ENCODE measurements at regions not wholly inside any gene's neighbourhood (a gene's known extent, or its start where the extent isn't known, plus 50 kb on each side); places are given as distances from the start of the nearest gene placed in this dataset.

GRCh38 chr16:62701426-62701825 is 665.2 kb upstream of the CDH8 start:
- Histone ChIP-seq H3K4me1 (ENCODE audit: insufficient read depth, low read length) (no peaks in the 10 kb centered on the region), H3K9me3 (ENCODE audit: control insufficient read depth in 1 of 2, insufficient read depth in 1 of 2, low read length in 2 of 2) (peaks cover 0 to 14% of the 10 kb centered on the region in 2 experiments), H3K36me3 (ENCODE audit: insufficient read depth, low read length) (no peaks in the 10 kb centered on the region), H3K27ac (ENCODE audit: low read depth in 1 of 2, low read length in 2 of 2) (no peak overlapping the region), H3K27me3 (ENCODE audit: control insufficient read depth in 1 of 2, insufficient read depth in 2 of 2, low read length in 2 of 2) (no peaks in the 10 kb centered on the region), H3K4me3 (ENCODE audit: low read length) (no peak overlapping the region)
- Mint-ChIP-seq H3K9me3 (peaks cover 10% of the 10 kb centered on the region), H3K4me1 (ENCODE audit: low read depth) (no peaks in the 10 kb centered on the region), H3K27me3 (no peaks in the 10 kb centered on the region), H3K36me3 (ENCODE audit: low read depth) (no peaks in the 10 kb centered on the region), H3K4me3 (no peak overlapping the region), H3K27ac (no peak overlapping the region)
- intact Hi-C loops (cut with DNase I, micrococcal nuclease), result no loop called here
- ChIA-PET CTCF (no interaction called here), POLR2A (no interaction called here)
- no peak for ATAC-seq (ENCODE audit: poor library complexity)
- TF ChIP-seq CTCF (IDR thresholded peaks at IDR 0.05), result no peak
- DNase-seq, result no peak

DNA sequence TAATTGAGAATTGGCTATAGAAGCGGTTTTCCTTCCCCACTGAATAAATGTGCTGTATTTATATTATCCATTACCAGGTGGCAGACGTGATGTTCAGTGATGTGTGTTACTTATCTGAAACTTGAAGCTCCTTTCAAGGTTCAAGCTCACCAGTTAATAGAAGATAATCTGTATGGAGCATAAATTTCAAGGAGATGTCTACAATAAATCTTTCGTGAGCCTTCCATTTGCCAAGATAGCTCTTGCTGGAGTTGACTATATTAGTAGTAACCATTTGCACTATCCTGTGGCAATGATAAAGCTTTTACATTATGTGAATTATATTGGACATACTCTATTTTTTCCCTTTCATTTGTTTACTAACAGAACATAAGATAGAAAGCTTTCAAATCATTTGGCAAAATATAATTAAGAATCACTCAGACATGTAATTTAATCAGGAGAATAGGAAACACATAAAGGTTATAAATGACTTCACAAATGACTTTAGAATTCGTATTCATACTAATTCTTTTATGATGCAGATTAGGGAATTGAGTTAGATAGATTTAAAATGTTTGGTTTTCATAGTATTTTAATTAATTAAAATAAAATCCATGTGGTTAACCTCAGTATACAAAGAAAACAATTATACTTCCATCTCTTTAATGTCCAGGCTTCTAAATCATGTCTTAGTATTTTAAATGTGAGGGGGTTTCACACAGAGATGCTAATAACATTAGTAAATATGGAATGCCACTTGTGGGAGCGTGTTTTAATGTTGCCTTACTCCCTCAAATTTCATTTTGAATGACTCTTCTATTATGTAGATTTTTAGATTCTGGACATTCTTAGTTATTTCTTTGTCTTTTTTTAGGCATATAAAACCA is 664.4 kb upstream of the CDH8 start:
- DNase-seq, result no peak
- Histone ChIP-seq H3K9me3 (ENCODE audit: control insufficient read depth in 1 of 2, insufficient read depth in 1 of 2, low read length in 2 of 2) (peaks cover 3 to 20% of the 10 kb centered on the region in 2 experiments), H3K36me3 (ENCODE audit: insufficient read depth, low read length) (no peaks in the 10 kb centered on the region), H3K27me3 (ENCODE audit: control insufficient read depth in 1 of 2, insufficient read depth in 2 of 2, low read length in 2 of 2) (no peaks in the 10 kb centered on the region), H3K27ac (ENCODE audit: low read depth in 1 of 2, low read length in 2 of 2) (no peak overlapping the region), H3K4me1 (ENCODE audit: insufficient read depth, low read length) (no peaks in the 10 kb centered on the region), H3K4me3 (ENCODE audit: low read length) (no peak overlapping the region)
- no peak for ATAC-seq (ENCODE audit: poor library complexity)
- no peaks in the 10 kb centered on the region for H3K4me1 Mint-ChIP-seq (ENCODE audit: low read depth)
- H3K9me3 Mint-ChIP-seq, result peaks cover 10% of the 10 kb centered on the region
- no peaks in the 10 kb centered on the region for H3K27me3 Mint-ChIP-seq
- intact Hi-C loops (cut with DNase I, micrococcal nuclease), result no loop called here
- no peak overlapping the region for H3K4me3 Mint-ChIP-seq
- ChIA-PET CTCF (no interaction called here), POLR2A (no interaction called here)
- no peak overlapping the region for H3K27ac Mint-ChIP-seq
- H3K36me3 Mint-ChIP-seq (ENCODE audit: low read depth), result no peaks in the 10 kb centered on the region
- no peak for TF ChIP-seq CTCF (IDR thresholded peaks at IDR 0.05)

DNA sequence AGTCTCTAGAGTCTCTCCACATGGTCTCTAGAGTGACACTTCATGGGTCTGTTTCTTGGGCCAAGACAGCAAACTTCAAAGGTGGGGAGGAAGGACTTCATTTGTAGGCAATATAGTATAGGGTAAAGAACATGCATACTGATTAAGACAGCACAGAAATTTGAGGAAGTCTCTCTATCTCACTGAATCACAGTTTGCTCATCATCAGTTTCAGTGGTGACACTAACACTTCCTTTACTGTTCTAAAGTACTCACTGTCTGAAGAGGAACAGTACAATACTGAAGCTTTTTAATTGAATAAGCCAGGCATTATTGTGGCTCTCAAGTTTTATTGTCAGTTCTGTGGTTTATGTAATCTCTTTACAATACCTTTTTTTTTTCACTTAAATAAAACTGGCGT is 656.4 kb upstream of the CDH8 start:
- no peak overlapping the region for H3K4me3 ChIP-seq (ENCODE audit: low read length)
- DNase-seq (no peak), ATAC-seq (ENCODE audit: poor library complexity) (no peak)
- no peak overlapping the region for H3K4me3 Mint-ChIP-seq
- peaks cover 21% of the 10 kb centered on the region for H3K9me3 Mint-ChIP-seq
- POLR2A ChIA-PET, result no interaction called here
- TF ChIP-seq CTCF (IDR thresholded peaks at IDR 0.05), result no peak
- no peaks in the 10 kb centered on the region for H3K36me3 Mint-ChIP-seq (ENCODE audit: low read depth)
- no peaks in the 10 kb centered on the region for H3K27me3 Mint-ChIP-seq
- no peaks in the 10 kb centered on the region for H3K36me3 ChIP-seq (ENCODE audit: insufficient read depth, low read length)
- no peaks in the 10 kb centered on the region for H3K4me1 ChIP-seq (ENCODE audit: insufficient read depth, low read length)
- H3K27ac ChIP-seq (ENCODE audit: low read depth in 1 of 2, low read length in 2 of 2), result no peak overlapping the region
- CTCF ChIA-PET, result no interaction called here
- H3K9me3 ChIP-seq (ENCODE audit: control insufficient read depth in 1 of 2, insufficient read depth in 1 of 2, low read length in 2 of 2), result peaks cover 9 to 27% of the 10 kb centered on the region in 2 experiments
- H3K27ac Mint-ChIP-seq, result no peak overlapping the region
- no peaks in the 10 kb centered on the region for H3K4me1 Mint-ChIP-seq (ENCODE audit: low read depth)
- H3K27me3 ChIP-seq (ENCODE audit: control insufficient read depth in 1 of 2, insufficient read depth in 2 of 2, low read length in 2 of 2), result no peaks in the 10 kb centered on the region
- intact Hi-C loops (cut with DNase I, micrococcal nuclease), result loop anchor here in 1 of 2 experiments (10.0 kb wide), 1 partner anchor 62 kb away; no protein-coding TSS in a partner anchor

Data from CD4-positive, alpha-beta T cell (primary cell).